DND-41 (cell line): ENCODE measurements at regions not wholly inside any gene's neighbourhood (a gene's known extent, or its start where the extent isn't known, plus 50 kb on each side); places are given as distances from the start of the nearest gene placed in this dataset.

Experiments used
- ATAC-seq: fragments of 200-7000 bp; cut with Tn5 transposase; 3 replicates; pipeline ENCODE4 v1.9.1; 2021; ENCODE audit warnings: low read depth; ENCODE audit not compliant: insufficient read depth
- DNase-seq: peaks from one replicate; pipeline ENCODE4 v3.0.0-alpha.2; 2020
- H2AFZ ChIP-seq: 2 replicates; pipeline ENCODE4 v1.6.0; 2012; ENCODE audit warnings: low read depth, low read length
- H3K27ac ChIP-seq: 2 replicates; pipeline ENCODE4 v1.5.1; 2012; ENCODE audit warnings: low read length, inconsistent platforms
- H3K27me3 ChIP-seq: fragments of 200-600 bp; sonication (generic); 2 replicates; pipeline ENCODE4 v1.6.0; 2012; ENCODE audit warnings: low read length, mild to moderate bottlenecking, inconsistent platforms; ENCODE audit not compliant: insufficient read depth, poor library complexity
- H3K36me3 ChIP-seq: 2 replicates; pipeline ENCODE4 v1.5.1; 2012; ENCODE audit warnings: low read length, inconsistent platforms; ENCODE audit not compliant: insufficient read depth
- H3K4me1 ChIP-seq: 2 replicates; pipeline ENCODE4 v1.5.1; 2012; ENCODE audit warnings: mild to moderate bottlenecking, low read length; ENCODE audit not compliant: insufficient read depth
- H3K4me2 ChIP-seq: 2 replicates; pipeline ENCODE4 v1.6.0; 2012; ENCODE audit warnings: mild to moderate bottlenecking, moderate library complexity, low read length, inconsistent platforms; ENCODE audit not compliant: insufficient read depth
- H3K4me3 ChIP-seq, 2 experiments: fragments of 200-600 bp in 1 of 2; shearing (Covaris generic) in 1 of 2; 2 replicates each; pipeline ENCODE4 v1.5.1; 2012 to 2016; ENCODE audit warnings: inconsistent platforms in 2 of 2, low read length in 2 of 2, mild to moderate bottlenecking in 2 of 2, low read depth in 1 of 2, moderate library complexity in 1 of 2
- H3K79me2 ChIP-seq: 2 replicates; pipeline ENCODE4 v1.6.0; 2012; ENCODE audit warnings: low read length, inconsistent platforms; ENCODE audit not compliant: insufficient read depth
- H3K9ac ChIP-seq: 2 replicates; pipeline ENCODE4 v1.6.0; 2012; ENCODE audit warnings: low read depth, mild to moderate bottlenecking, inconsistent platforms, low read length, moderate library complexity
- H3K9me3 ChIP-seq: 2 replicates; pipeline ENCODE4 v1.5.1; 2012; ENCODE audit warnings: low read length, moderate library complexity, mild to moderate bottlenecking, inconsistent platforms; ENCODE audit not compliant: insufficient read depth, severe bottlenecking
- H4K20me1 ChIP-seq: 2 replicates; pipeline ENCODE4 v1.6.0; 2012; ENCODE audit warnings: low read length; ENCODE audit not compliant: insufficient read depth
- CTCF ChIP-seq: IDR thresholded peaks from 2 replicates; pipeline ENCODE4 v1.5.1; 2012; ENCODE audit warnings: borderline replicate concordance, low read length, moderate library complexity, mild to moderate bottlenecking; ENCODE audit not compliant: poor library complexity, severe bottlenecking; ENCODE audit errors: extremely low read depth
- EZH2 ChIP-seq: IDR thresholded peaks from 3 replicates; pipeline ENCODE4 v1.6.1; 2012; ENCODE audit warnings: borderline replicate concordance, low read depth, mild to moderate bottlenecking, moderate library complexity, low read length, inconsistent platforms; ENCODE audit not compliant: severe bottlenecking

DNA sequence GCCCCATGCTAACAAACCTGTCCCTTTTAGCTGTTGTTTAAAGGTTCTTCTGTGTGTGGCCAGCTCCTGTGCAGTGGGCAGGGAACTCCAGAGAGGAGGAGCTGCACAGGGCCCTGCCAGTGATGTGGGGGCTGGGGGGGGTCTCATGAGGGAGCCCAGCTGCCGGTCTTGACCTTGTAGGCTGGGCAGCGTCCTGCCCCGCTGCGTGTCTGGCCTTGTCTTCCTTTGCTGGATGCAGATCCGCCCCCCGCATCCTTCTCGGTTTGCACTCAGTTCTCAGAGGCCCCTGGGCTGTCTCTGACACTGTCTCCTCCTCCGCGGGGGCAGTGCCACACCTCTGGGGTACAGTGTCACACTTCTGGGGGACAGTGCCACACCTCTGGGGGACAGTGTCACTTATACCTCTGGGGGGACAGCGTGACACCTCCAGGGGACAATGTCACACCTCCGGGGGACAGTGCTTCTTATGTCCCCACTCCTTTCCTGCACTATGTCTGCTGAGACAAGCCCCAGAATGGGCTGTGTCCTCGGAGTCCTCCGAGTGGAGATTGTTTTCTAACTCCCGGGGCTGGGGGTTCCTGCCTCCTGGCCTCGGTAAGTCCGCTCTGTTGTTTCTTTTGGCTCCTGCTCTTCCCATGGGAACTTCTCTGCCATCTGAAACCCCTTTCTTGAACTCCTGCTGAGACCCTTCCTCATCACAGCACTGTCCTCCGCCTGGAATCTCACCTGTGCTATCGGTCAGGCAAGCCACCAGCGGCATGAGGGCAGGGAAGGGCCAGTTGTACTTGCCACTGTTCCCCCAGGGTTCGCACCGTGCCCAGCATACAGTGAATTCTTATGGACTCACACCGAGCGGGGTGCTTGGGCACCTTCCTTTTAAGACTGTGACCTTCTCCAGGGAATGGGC lies 788.3 kb downstream of the TBC1D22A start:
- Histone ChIP-seq H3K4me1 (no peaks in the 10 kb centered on the region), H3K9ac (no peak overlapping the region), H2AFZ (no peak overlapping the region), H3K27me3 (no peaks in the 10 kb centered on the region), H3K4me2 (no peak overlapping the region), H3K4me3 (no peak overlapping the region), H3K27ac (no peak overlapping the region), H3K79me2 (no peaks in the 10 kb centered on the region), H3K9me3 (no peaks in the 10 kb centered on the region), H3K36me3 (no peaks in the 10 kb centered on the region), H4K20me1 (no peaks in the 10 kb centered on the region)
- ATAC-seq = no peak
- TF ChIP-seq CTCF = no peak
- no peak for TF ChIP-seq EZH2
- DNase-seq = no peak

- DNase-seq = no peak
- no peak for ATAC-seq
- no peaks in the 10 kb centered on the region for H3K79me2 ChIP-seq
- H3K27me3 ChIP-seq = no peaks in the 10 kb centered on the region
- no peak overlapping the region for H2AFZ ChIP-seq
- H3K27ac ChIP-seq = no peak overlapping the region
- no peaks in the 10 kb centered on the region for H3K36me3 ChIP-seq
- TF ChIP-seq EZH2 (no peak), CTCF (no peak)
- H3K4me1 ChIP-seq = no peaks in the 10 kb centered on the region
- no peaks in the 10 kb centered on the region for H3K9me3 ChIP-seq
- no peak overlapping the region for H3K9ac ChIP-seq
- H3K4me3 ChIP-seq = no peak overlapping the region
- H4K20me1 ChIP-seq = no peaks in the 10 kb centered on the region
- H3K4me2 ChIP-seq = no peak overlapping the region
These were observed 787.4 kb downstream of the TBC1D22A start for GRCh38 chr22:47549741-47550340.

DNA sequence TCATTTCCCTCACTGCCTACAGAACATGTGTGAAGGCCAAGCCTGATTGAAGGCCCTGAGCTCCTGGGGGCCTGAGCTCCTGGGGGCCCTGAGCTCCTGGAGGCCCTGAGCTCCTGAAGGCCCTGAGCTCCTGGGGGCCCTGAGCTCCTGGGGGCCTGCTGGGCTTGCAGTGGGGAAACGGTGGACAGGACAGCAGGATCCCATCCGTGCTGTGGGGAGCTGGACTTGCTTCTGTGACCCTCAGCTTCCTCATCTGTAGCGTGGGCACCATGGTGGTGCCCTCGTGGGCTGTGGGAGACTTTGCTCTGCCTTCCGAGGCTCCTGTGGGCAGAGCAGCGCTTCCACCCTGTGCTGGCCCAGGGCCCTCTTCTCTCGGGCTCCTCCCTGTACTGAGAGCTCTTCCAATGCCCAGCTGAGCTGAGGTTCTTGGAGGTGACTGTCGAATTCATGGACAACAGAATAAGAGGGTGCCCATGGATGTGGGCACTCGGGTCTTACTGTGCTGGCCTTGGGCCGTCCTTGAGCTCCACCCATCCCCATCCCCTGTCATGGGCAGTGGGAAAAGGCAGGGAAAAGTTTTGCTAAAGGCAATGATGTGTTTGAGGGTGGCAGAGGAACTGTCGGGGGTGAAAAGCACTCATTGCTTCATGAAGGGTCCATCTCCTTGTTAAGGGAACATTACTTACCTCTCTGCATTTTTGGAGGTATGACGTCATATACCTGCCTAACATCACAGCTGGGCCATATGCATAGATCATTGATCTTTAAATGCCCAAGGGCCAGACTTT lies 786.7 kb downstream of the TBC1D22A start:
- no peaks in the 10 kb centered on the region for H3K79me2 ChIP-seq
- no peak overlapping the region for H3K4me3 ChIP-seq
- DNase-seq (no peak), ATAC-seq (no peak)
- no peaks in the 10 kb centered on the region for H3K27me3 ChIP-seq
- no peaks in the 10 kb centered on the region for H3K9me3 ChIP-seq
- no peak overlapping the region for H3K27ac ChIP-seq
- no peaks in the 10 kb centered on the region for H3K36me3 ChIP-seq
- H2AFZ ChIP-seq = no peak overlapping the region
- no peaks in the 10 kb centered on the region for H3K4me1 ChIP-seq
- no peaks in the 10 kb centered on the region for H4K20me1 ChIP-seq
- H3K9ac ChIP-seq = no peak overlapping the region
- H3K4me2 ChIP-seq = no peak overlapping the region
- no peak for TF ChIP-seq CTCF
- TF ChIP-seq EZH2 = no peak
